Neural progenitor cell (in vitro differentiated cells): ENCODE measurements at regions not wholly inside any gene's neighbourhood (a gene's known extent, or its start where the extent isn't known, plus 50 kb on each side); places are given as distances from the start of the nearest gene placed in this dataset.

ENCODE experiments used
- CTCF ChIP-seq: fragments of 200-600 bp; sonication (generic); IDR thresholded peaks from 2 replicates; pipeline ENCODE4 v1.5.1; 2017; ENCODE audit warnings: antibody characterized with exemption, mild to moderate bottlenecking
- EZH2 ChIP-seq: fragments of 200-600 bp; sonication (generic); IDR thresholded peaks from 2 replicates; pipeline ENCODE4 v1.6.1; 2017; ENCODE audit warnings: antibody characterized with exemption, mild to moderate bottlenecking, moderate library complexity

GRCh38 chr6:113755449-113756289, 101.5 kb upstream of the MARCKS start:
- TF ChIP-seq EZH2 (no peak), CTCF (no peak)
